SK-N-SH (cell line): ENCODE measurements at regions not wholly inside any gene's neighbourhood (a gene's known extent, or its start where the extent isn't known, plus 50 kb on each side); places are given as distances from the start of the nearest gene placed in this dataset.

Experiments
- CTCF ChIA-PET: fragments of 300-600, 350-600 bp; formaldehyde crosslinking; extraction: SDS; loops from one replicate; lab custom pipeline; 2021; lab: Yijun Ruan, JAX
- POLR2A ChIA-PET: fragments of 350-600 bp; sonication (Branson Sonifier 250); formaldehyde crosslinking; extraction: SDS; loops from one replicate; lab custom pipeline; 2020; ENCODE audit warnings: antibody characterized with exemption, inconsistent platforms; lab: Yijun Ruan, JAX
- DNase-seq: peaks from one replicate; pipeline ENCODE4 v3.0.0; 2012
- H2AFZ ChIP-seq: fragments of 200-600 bp; sonication (generic); 2 replicates; pipeline ENCODE4 v1.8.1; 2016; ENCODE audit warnings: antibody characterized with exemption, mild to moderate bottlenecking, low read depth
- H3F3A ChIP-seq: fragments of 200-600 bp; sonication (generic); replicated peaks from 2 replicates; pipeline ENCODE3; 2016; ENCODE audit warnings: antibody characterized with exemption, mild to moderate bottlenecking; ENCODE audit not compliant: insufficient read depth
- H3K27ac ChIP-seq, 2 experiments: fragments of 200-500 bp in 1 of 2; fragments of 200-600 bp in 1 of 2; sonication (Bioruptor generic) in 1 of 2; sonication (generic), shearing (Covaris generic) in 1 of 2; 2 replicates each; pipeline versions ENCODE4 v1.5.1 to v1.6.1; 2014 to 2016; ENCODE audit warnings: low read depth in 2 of 2, inconsistent platforms in 1 of 2, low read length in 1 of 2, mild to moderate bottlenecking in 1 of 2, mixed read lengths in 1 of 2
- H3K27me3 ChIP-seq: fragments of 200-600 bp; sonication (generic), shearing (Covaris generic); 2 replicates; pipeline ENCODE4 v1.6.1; 2016; ENCODE audit warnings: mixed run types; ENCODE audit not compliant: insufficient read depth
- H3K36me3 ChIP-seq, 2 experiments: fragments of 200-500 bp in 1 of 2; fragments of 200-600 bp in 1 of 2; sonication (Bioruptor generic) in 1 of 2; sonication (generic) in 1 of 2; replicated peaks in 1 of 2; 2 replicates each; pipeline versions ENCODE3 to v1.5.1; 2014 to 2016; ENCODE audit warnings: low read length in 1 of 2, mild to moderate bottlenecking in 1 of 2; ENCODE audit not compliant: insufficient read depth in 2 of 2, control insufficient read depth in 1 of 2
- H3K4me1 ChIP-seq, 2 experiments: fragments of 200-500 bp in 1 of 2; fragments of 200-600 bp in 1 of 2; sonication (Bioruptor generic) in 1 of 2; sonication (generic), shearing (Covaris generic) in 1 of 2; 2 replicates each; pipeline versions ENCODE4 v1.5.1 to v1.6.1; 2014 to 2016; ENCODE audit warnings: low read depth in 1 of 2, low read length in 1 of 2, mixed run types in 1 of 2; ENCODE audit not compliant: insufficient read depth in 2 of 2, control insufficient read depth in 1 of 2
- H3K4me2 ChIP-seq: fragments of 200-600 bp; sonication (generic), shearing (Covaris generic); 2 replicates; pipeline ENCODE4 v1.6.1; 2017; ENCODE audit warnings: mixed run types
- H3K4me3 ChIP-seq, 2 experiments: fragments of 200-500 bp in 1 of 2; fragments of 200-600 bp in 1 of 2; sonication (Bioruptor generic) in 1 of 2; sonication (generic), shearing (Covaris generic) in 1 of 2; 2 replicates each; pipeline versions ENCODE4 v1.5.1 to v1.8.1; 2014 to 2016; ENCODE audit warnings: low read depth in 2 of 2, inconsistent platforms in 1 of 2, low read length in 1 of 2, mild to moderate bottlenecking in 1 of 2, mixed read lengths in 1 of 2, moderate library complexity in 1 of 2
- H3K79me2 ChIP-seq: fragments of 200-600 bp; sonication (generic); 2 replicates; pipeline ENCODE4 v1.8.1; 2017; ENCODE audit warnings: mild to moderate bottlenecking; ENCODE audit not compliant: insufficient read depth
- H3K9ac ChIP-seq: fragments of 200-600 bp; sonication (generic); 2 replicates; pipeline ENCODE4 v1.6.1; 2017; ENCODE audit warnings: mixed run types
- H3K9me2 ChIP-seq: fragments of 200-600 bp; sonication (generic); 2 replicates; pipeline ENCODE4 v1.6.1; 2017; ENCODE audit warnings: mixed run types
- H3K9me3 ChIP-seq: fragments of 200-600 bp; sonication (generic); 2 replicates; pipeline ENCODE4 v1.6.1; 2017; ENCODE audit warnings: mixed run types, mild to moderate bottlenecking, moderate library complexity
- H4K20me1 ChIP-seq: fragments of 200-600 bp; sonication (generic); 2 replicates; pipeline ENCODE4 v1.6.1; 2017; ENCODE audit warnings: mild to moderate bottlenecking, mixed run types; ENCODE audit not compliant: insufficient read depth
- CHD2 ChIP-seq: fragments of 150-350 bp; IDR thresholded peaks from 2 replicates; pipeline ENCODE4 v1.6.1; 2018; ENCODE audit warnings: low read length; ENCODE audit not compliant: partially characterized antibody
- EZH2phosphoT487 ChIP-seq: fragments of 200-600 bp; sonication (generic); IDR thresholded peaks from 2 replicates; pipeline ENCODE4 v1.6.1; 2017; ENCODE audit warnings: low read depth, mixed run types, mild to moderate bottlenecking, antibody characterized with exemption, moderate library complexity, borderline replicate concordance
- FOXM1 ChIP-seq: IDR thresholded peaks from 2 replicates; pipeline ENCODE4 v1.4.0; 2012; ENCODE audit warnings: low read depth, mild to moderate bottlenecking
- JUND ChIP-seq: IDR thresholded peaks from 2 replicates; pipeline ENCODE4 v1.4.0; 2012
- NRF1 ChIP-seq: IDR thresholded peaks from 2 replicates; pipeline ENCODE4 v1.6.1; 2012; ENCODE audit warnings: low read depth, mild to moderate bottlenecking, low read length
- TAF1 ChIP-seq: IDR thresholded peaks from 2 replicates; pipeline ENCODE4 v1.6.1; 2012; ENCODE audit warnings: low read depth, mild to moderate bottlenecking, low read length, moderate library complexity, borderline replicate concordance
- WGBS: methylation state at CpG from one replicate; pipeline ENCODE4 v1.1.6; 2017; ENCODE audit warnings: low lambda C conversion rate; 5-methylcytosine and 5-hydroxymethylcytosine counted together
- TF ChIP-seq, protein P1 (sequence below): IDR thresholded peaks from 2 replicates; pipeline ENCODE4 v1.6.1; 2012; ENCODE audit warnings: mild to moderate bottlenecking, low read depth, low read length, moderate library complexity
- TF ChIP-seq, protein P2 (sequence below): IDR thresholded peaks from 2 replicates; pipeline ENCODE4 v1.4.0; 2012; ENCODE audit warnings: low read depth, borderline replicate concordance

- TF ChIP-seq, protein P1, sequence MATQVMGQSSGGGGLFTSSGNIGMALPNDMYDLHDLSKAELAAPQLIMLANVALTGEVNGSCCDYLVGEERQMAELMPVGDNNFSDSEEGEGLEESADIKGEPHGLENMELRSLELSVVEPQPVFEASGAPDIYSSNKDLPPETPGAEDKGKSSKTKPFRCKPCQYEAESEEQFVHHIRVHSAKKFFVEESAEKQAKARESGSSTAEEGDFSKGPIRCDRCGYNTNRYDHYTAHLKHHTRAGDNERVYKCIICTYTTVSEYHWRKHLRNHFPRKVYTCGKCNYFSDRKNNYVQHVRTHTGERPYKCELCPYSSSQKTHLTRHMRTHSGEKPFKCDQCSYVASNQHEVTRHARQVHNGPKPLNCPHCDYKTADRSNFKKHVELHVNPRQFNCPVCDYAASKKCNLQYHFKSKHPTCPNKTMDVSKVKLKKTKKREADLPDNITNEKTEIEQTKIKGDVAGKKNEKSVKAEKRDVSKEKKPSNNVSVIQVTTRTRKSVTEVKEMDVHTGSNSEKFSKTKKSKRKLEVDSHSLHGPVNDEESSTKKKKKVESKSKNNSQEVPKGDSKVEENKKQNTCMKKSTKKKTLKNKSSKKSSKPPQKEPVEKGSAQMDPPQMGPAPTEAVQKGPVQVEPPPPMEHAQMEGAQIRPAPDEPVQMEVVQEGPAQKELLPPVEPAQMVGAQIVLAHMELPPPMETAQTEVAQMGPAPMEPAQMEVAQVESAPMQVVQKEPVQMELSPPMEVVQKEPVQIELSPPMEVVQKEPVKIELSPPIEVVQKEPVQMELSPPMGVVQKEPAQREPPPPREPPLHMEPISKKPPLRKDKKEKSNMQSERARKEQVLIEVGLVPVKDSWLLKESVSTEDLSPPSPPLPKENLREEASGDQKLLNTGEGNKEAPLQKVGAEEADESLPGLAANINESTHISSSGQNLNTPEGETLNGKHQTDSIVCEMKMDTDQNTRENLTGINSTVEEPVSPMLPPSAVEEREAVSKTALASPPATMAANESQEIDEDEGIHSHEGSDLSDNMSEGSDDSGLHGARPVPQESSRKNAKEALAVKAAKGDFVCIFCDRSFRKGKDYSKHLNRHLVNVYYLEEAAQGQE, result no peak
- TF ChIP-seq EZH2phosphoT487 (no peak), NRF1 (no peak), FOXM1 (no peak), TAF1 (no peak)
- TF ChIP-seq, protein P2, sequence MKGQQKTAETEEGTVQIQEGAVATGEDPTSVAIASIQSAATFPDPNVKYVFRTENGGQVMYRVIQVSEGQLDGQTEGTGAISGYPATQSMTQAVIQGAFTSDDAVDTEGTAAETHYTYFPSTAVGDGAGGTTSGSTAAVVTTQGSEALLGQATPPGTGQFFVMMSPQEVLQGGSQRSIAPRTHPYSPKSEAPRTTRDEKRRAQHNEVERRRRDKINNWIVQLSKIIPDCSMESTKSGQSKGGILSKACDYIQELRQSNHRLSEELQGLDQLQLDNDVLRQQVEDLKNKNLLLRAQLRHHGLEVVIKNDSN, result no peak
- TF ChIP-seq, all 33 proteins: peak for 0
Observed at GRCh38 chr14:95463171-95463901, 53.1 kb downstream of the SYNE3 start (continued).

DNA sequence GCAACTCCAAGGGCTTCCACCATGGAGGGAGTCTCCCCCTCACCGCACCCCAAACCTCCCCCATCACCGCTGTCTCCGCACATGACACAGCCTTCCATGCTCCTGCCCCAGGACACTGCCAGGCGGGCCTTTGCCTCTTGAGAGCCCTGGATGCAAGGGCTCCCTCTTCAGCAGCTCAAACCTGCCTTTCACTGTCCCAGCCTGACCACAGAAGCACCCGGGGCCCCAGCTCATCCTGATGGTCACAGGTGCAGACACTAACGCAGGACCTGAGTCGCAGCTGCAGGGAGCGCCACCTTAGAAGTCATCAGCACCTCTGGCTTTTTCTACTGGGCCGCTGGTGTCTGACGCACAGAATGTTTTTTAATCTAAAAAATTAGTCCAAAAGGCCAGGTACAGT lies 54.0 kb downstream of the SYNE3 start:
- DNase-seq, result no peak
- ChIA-PET POLR2A (no interaction called here), CTCF (interaction anchor here (1.0 to 4.5 kb wide), 7 partner anchors 10 to 58 kb away, joined by 3 to 22 read pairs (median 3); partner anchors contain the start of gene SYNE3)
- Histone ChIP-seq H3K27ac (no peak overlapping the region), H3K9me3 (no peaks in the 10 kb centered on the region), H3K4me2 (no peak overlapping the region), H3K79me2 (no peaks in the 10 kb centered on the region), H3F3A (no peaks in the 10 kb centered on the region), H3K36me3 (no peaks in the 10 kb centered on the region), H4K20me1 (no peaks in the 10 kb centered on the region), H3K4me3 (no peak overlapping the region), H3K9me2 (no peaks in the 10 kb centered on the region), H2AFZ (no peak overlapping the region), H3K27me3 (no peaks in the 10 kb centered on the region), H3K9ac (no peak overlapping the region), H3K4me1 (peaks cover 0 to 24% of the 10 kb centered on the region in 2 experiments; a peak in 1 of 4 replicates)
- no peak for TF ChIP-seq JUND
- no peak for TF ChIP-seq CHD2
- TF ChIP-seq, protein P1, result no peak
- WGBS, result 94% methylated on average over 10 of the region's 10 CpGs
